Prostate gland (tissue), 2 donors: ENCODE measurements at regions not wholly inside any gene's neighbourhood (a gene's known extent, or its start where the extent isn't known, plus 50 kb on each side); places are given as distances from the start of the nearest gene placed in this dataset.

Source experiments
- POLR2A ChIP-seq: fragments of 450-650 bp; IDR thresholded peaks from one replicate; pipeline ENCODE4 v1.6.1; 2016; ENCODE audit warnings: antibody characterized with exemption, mild to moderate bottlenecking
- POLR2AphosphoS5 ChIP-seq: sonication (generic); formaldehyde crosslinking; IDR thresholded peaks from one replicate; pipeline ENCODE4 v1.6.1; 2017; ENCODE audit warnings: antibody characterized with exemption
- TF ChIP-seq, protein P1 (sequence below), 4 experiments: fragments of 200-600 bp in 2 of 4; fragments of 450-650 bp in 2 of 4; sonication (generic) in 2 of 4; IDR thresholded peaks; 1 replicate in 3 of 4; 2 replicates in 1 of 4; pipeline ENCODE4 v1.5.1; 2016 to 2019; ENCODE audit warnings: antibody characterized with exemption in 4 of 4, mild to moderate bottlenecking in 2 of 4, moderate library complexity in 2 of 4

DNA sequence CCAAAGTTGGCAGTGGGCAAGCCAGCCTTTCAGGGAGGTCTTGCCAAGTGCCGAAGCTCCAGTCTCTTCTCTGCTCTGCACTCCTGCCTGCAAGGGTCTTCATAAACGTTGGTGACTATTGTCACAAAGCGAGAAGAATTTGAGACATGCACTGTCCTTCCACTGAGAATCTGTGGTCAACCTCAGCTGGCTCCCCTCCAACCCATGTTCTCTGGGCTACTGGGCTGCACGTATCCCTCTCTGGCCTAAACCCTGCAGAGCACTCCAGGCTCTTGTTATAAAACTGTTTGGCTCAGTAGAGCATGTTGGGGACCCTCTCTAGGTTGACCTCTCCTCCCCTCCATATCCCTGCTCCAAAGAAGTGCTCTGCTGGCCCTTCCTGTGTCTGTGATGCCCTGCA lies 260.4 kb upstream of the NFE2L3 start:
- no peak for TF ChIP-seq POLR2A
- TF ChIP-seq, protein P1, sequence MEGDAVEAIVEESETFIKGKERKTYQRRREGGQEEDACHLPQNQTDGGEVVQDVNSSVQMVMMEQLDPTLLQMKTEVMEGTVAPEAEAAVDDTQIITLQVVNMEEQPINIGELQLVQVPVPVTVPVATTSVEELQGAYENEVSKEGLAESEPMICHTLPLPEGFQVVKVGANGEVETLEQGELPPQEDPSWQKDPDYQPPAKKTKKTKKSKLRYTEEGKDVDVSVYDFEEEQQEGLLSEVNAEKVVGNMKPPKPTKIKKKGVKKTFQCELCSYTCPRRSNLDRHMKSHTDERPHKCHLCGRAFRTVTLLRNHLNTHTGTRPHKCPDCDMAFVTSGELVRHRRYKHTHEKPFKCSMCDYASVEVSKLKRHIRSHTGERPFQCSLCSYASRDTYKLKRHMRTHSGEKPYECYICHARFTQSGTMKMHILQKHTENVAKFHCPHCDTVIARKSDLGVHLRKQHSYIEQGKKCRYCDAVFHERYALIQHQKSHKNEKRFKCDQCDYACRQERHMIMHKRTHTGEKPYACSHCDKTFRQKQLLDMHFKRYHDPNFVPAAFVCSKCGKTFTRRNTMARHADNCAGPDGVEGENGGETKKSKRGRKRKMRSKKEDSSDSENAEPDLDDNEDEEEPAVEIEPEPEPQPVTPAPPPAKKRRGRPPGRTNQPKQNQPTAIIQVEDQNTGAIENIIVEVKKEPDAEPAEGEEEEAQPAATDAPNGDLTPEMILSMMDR (IDR thresholded peaks at IDR 0.05), result no peak
- TF ChIP-seq POLR2AphosphoS5, result no peak
